ENCODE measurements at regions not wholly inside any gene's neighbourhood (a gene's known extent, or its start where the extent isn't known, plus 50 kb on each side); places are given as distances from the start of the nearest gene placed in this dataset.

GRCh38 chr1:165045902-165046301 is 310.6 kb downstream of the LMX1A start:
- no peak for TF ChIP-seq SP1 (IDR thresholded peaks at IDR 0.05; ENCODE audit: low read depth)
- no peak for TF ChIP-seq CTCF (IDR thresholded peaks at IDR 0.05 in 2 of 3, conservative IDR thresholded peaks at IDR 0.05 in 1 of 3; ENCODE audit: borderline replicate concordance in 1 of 3, insufficient read depth in 1 of 3, low read depth in 2 of 3, low read length in 2 of 3)
- no peak for TF ChIP-seq EZH2 (IDR thresholded peaks at IDR 0.05)
- no peak for TF ChIP-seq POLR2A (IDR thresholded peaks at IDR 0.05; ENCODE audit: borderline replicate concordance, extremely low read depth, insufficient read depth, insufficient read length)
- TF ChIP-seq SIN3A (IDR thresholded peaks at IDR 0.05; ENCODE audit: low read depth), result no peak
- TF ChIP-seq TCF7L2 (IDR thresholded peaks at IDR 0.05; ENCODE audit: borderline replicate concordance, extremely low read depth, insufficient read depth, insufficient read length), result no peak

Data from HCT116 (cell line).